GM12873 (cell line): ENCODE measurements at regions not wholly inside any gene's neighbourhood (a gene's known extent, or its start where the extent isn't known, plus 50 kb on each side); places are given as distances from the start of the nearest gene placed in this dataset.

Source experiments
- CTCF ChIP-seq: IDR thresholded peaks from 2 replicates; pipeline ENCODE4 v1.5.1; 2012; ENCODE audit warnings: low read depth, mild to moderate bottlenecking, moderate library complexity, low read length, control low read depth; ENCODE audit not compliant: insufficient read depth; ENCODE audit errors: missing control alignments

- no peak for TF ChIP-seq CTCF
Observed at GRCh38 chr3:154992655-154993054, 87.5 kb upstream of the MME start.

DNA sequence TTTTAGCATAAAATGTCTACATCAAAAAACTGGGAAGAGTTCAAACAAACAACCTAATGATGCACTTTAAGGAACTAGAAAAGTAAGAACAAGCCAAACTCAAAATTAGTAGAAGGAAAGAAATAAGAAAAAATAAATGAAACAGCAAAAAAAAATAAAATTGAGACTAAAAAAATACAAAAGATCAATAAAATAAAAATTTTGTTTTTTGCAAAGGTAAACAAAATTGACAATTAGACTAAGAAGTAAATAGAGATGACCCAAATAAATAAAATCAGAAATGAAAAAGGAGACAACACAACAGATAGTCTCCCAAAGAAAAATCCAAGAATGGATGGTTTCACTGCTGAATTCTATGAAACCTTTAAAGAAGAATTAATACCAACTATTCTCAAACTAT is 89.6 kb upstream of the MME start:
- TF ChIP-seq CTCF = no peak

DNA sequence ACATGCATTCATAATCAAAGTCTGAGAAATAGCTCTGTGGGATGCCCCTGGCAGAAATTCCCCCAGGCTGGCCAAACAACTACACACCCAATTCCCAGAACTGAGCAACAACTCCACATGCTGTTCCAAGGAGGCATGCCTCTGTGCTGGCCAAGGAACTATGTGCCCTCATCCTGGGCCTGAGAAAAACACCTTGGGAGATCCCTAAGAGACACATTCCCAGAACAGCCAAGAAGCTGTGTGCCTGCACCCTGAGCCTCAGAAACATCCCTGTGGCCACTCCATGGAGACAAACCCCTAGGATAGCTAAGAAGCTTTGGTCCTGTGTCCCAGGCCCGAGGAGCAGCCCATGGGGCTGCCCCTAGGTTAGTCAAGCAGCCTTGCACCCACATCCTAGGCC is 92.3 kb upstream of the MME start:
- no peak for TF ChIP-seq CTCF

- no peak for TF ChIP-seq CTCF
Observed at GRCh38 chr3:154981664-154982063, 98.5 kb upstream of the MME start.

GRCh38 chr3:154981201-154981600 is 98.9 kb upstream of the MME start:
- no peak for TF ChIP-seq CTCF

DNA sequence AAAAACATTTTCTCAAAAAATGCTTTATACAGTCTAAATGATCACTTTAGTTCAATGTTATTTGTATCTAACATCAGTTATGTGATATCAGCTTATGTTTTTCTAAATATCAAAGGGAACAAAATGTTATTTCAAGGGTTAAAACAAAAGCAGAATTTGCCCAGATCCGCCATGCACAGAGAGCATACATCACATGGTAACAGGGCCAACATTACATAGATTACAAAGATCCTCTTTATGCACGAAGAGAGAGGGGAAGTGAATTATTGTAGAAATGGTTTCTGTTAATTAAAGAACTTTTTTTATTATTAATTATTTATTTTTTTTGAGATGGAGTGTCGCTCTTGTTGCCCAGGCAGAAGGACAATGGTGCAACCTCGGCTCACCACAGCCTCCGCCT is 100.8 kb upstream of the MME start:
- no peak for TF ChIP-seq CTCF

DNA sequence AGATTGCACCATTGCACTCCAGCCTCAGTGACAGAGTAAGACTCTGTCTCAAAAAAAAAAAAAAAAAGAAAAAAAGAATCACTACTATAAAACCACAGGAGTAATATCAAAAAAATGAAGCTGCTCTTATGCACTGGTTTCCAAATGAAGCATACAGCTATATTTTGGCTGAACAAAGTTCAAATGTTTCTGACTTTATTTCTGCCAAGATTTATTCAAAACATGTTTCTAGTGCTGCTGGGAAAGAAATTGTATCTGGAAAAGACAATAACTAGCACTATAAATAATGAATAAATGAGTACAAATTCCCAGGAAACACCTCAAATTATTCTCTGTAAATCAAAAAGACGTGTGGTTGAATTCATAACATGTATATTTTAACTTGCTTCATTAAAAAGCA is 102.5 kb upstream of the MME start:
- TF ChIP-seq CTCF = no peak
